K562 (cell line): ENCODE measurements at regions not wholly inside any gene's neighbourhood (a gene's known extent, or its start where the extent isn't known, plus 50 kb on each side); places are given as distances from the start of the nearest gene placed in this dataset.

Source experiments
- ATAC-seq: fragments of 200-7000 bp; cut with Tn5 transposase; 3 replicates; pipeline ENCODE4 v1.9.1; 2020; ENCODE audit warnings: moderate library complexity
- BruUV-seq: library from RNA; stranded (reverse); fragments of 400-500 nt; replicated peaks from 2 replicates; lab custom pipeline; 2021; lab: Mats Ljungman, UMichigan
- CTCF ChIA-PET: fragments of 300-600 bp; formaldehyde crosslinking; extraction: SDS; loops from one replicate; lab custom pipeline; 2021; ENCODE audit warnings: low intra/inter-chr PET ratio; lab: Yijun Ruan, JAX
- POLR2A ChIA-PET: fragments of 300-600, 350-650 bp; sonication (Branson Sonifier 250); formaldehyde crosslinking; extraction: SDS; loops from one replicate; lab custom pipeline; 2021; ENCODE audit warnings: antibody characterized with exemption, inconsistent platforms; lab: Yijun Ruan, JAX
- DNase-seq, 4 experiments: peaks; one replicate each; pipeline versions ENCODE4 v3.0.0 to v3.0.0-alpha.2; 2011 to 2018; ENCODE audit warnings: low spot score in 3 of 4, mixed read lengths in 3 of 4; ENCODE audit errors: extremely low read depth in 1 of 4
- FAIRE-seq: peaks from 2 replicates; lab custom pipeline; 2011; peaks lifted over from hg19 to GRCh38; lab: Jason Lieb, UNC
- H2AFZ ChIP-seq: 2 replicates; pipeline ENCODE4 v1.6.0; 2011; ENCODE audit warnings: low read depth, low read length, control low read depth, inconsistent platforms
- H3K27ac ChIP-seq: fragments of 200-600 bp; 3 replicates; pipeline ENCODE4 v1.8.0; 2011; ENCODE audit warnings: low read depth, mild to moderate bottlenecking, control low read depth, inconsistent platforms, low read length, moderate library complexity, mixed read lengths; ENCODE audit errors: extremely low read depth
- H3K27me3 ChIP-seq, 2 experiments: fragments of 300-600 bp in 1 of 2; 2 replicates in 1 of 2; 3 replicates in 1 of 2; pipeline versions ENCODE4 v1.6.0 to v1.8.0; 2011; ENCODE audit warnings: inconsistent platforms in 2 of 2, low read length in 2 of 2, mild to moderate bottlenecking in 1 of 2, mixed read lengths in 1 of 2, moderate library complexity in 1 of 2; ENCODE audit not compliant: control insufficient read depth in 2 of 2, insufficient read depth in 2 of 2
- H3K36me3 ChIP-seq: fragments of 300-600 bp; 3 replicates; pipeline ENCODE4 v1.8.0; 2011; ENCODE audit warnings: mild to moderate bottlenecking, low read length, inconsistent platforms; ENCODE audit not compliant: control insufficient read depth, insufficient read depth
- H3K4me1 ChIP-seq, 2 experiments: fragments of 200-600 bp in 1 of 2; replicated peaks in 1 of 2; 2 replicates in 1 of 2; 3 replicates in 1 of 2; pipeline versions ENCODE4 v1.5.1 to v1.8.0; 2011; ENCODE audit warnings: inconsistent platforms in 2 of 2, low read length in 2 of 2, mild to moderate bottlenecking in 1 of 2, mixed read lengths in 1 of 2, moderate library complexity in 1 of 2; ENCODE audit not compliant: control insufficient read depth in 2 of 2, insufficient read depth in 2 of 2
- H3K4me2 ChIP-seq: 2 replicates; pipeline ENCODE4 v1.6.1; 2011; ENCODE audit warnings: low read length, control low read depth, inconsistent platforms, mixed read lengths; ENCODE audit not compliant: insufficient read depth
- H3K4me3 ChIP-seq: fragments of 200-600 bp; sonication (generic), shearing (Covaris generic); 2 replicates; pipeline ENCODE4 v1.5.1; 2016; ENCODE audit warnings: control low read depth, inconsistent platforms
- H3K79me2 ChIP-seq: fragments of 200-600 bp; 3 replicates; pipeline ENCODE4 v1.8.0; 2011; ENCODE audit warnings: low read length, inconsistent platforms; ENCODE audit not compliant: control insufficient read depth, insufficient read depth
- H3K9ac ChIP-seq, 2 experiments: 2 replicates each; pipeline versions ENCODE4 v1.6.0 to v1.6.1; 2011; ENCODE audit warnings: low read depth in 2 of 2, low read length in 2 of 2, control low read depth in 1 of 2, inconsistent platforms in 1 of 2, mild to moderate bottlenecking in 1 of 2, mixed read lengths in 1 of 2; ENCODE audit not compliant: insufficient read depth in 1 of 2
- H3K9me1 ChIP-seq: one replicate; pipeline ENCODE4 v1.6.0; 2011; ENCODE audit warnings: inconsistent platforms, mild to moderate bottlenecking, low read length, moderate library complexity; ENCODE audit not compliant: control insufficient read depth, insufficient read depth
- H3K9me3 ChIP-seq: replicated peaks from 2 replicates; pipeline ENCODE4 v1.5.1; 2011; ENCODE audit warnings: low read depth, low read length, inconsistent platforms; ENCODE audit not compliant: control insufficient read depth, insufficient read depth
- H4K20me1 ChIP-seq: replicated peaks from 2 replicates; pipeline ENCODE4 v1.6.1; 2011; ENCODE audit warnings: low read length, inconsistent platforms, mixed read lengths; ENCODE audit not compliant: control insufficient read depth, insufficient read depth
- MEF2A ChIP-seq: IDR thresholded peaks from 2 replicates; pipeline ENCODE4 v1.6.1; 2011; ENCODE audit warnings: low read depth, mild to moderate bottlenecking, low read length, moderate library complexity; ENCODE audit not compliant: control insufficient read depth
- RBM25 ChIP-seq: fragments of 200-400 bp; formaldehyde crosslinking; IDR thresholded peaks from 2 replicates; pipeline ENCODE4 v1.6.1; 2018; ENCODE audit warnings: low read length, low read depth, moderate library complexity; ENCODE audit not compliant: severe bottlenecking
- SAFB2 ChIP-seq: fragments of 200-400 bp; formaldehyde crosslinking; IDR thresholded peaks from 2 replicates; pipeline ENCODE4 v1.6.1; 2018; ENCODE audit warnings: borderline replicate concordance, low read length, low read depth, moderate library complexity; ENCODE audit not compliant: severe bottlenecking
- SP1 ChIP-seq: sonication (generic); formaldehyde crosslinking; IDR thresholded peaks from 2 replicates; pipeline ENCODE4 v1.8.1; 2022; ENCODE audit warnings: mild to moderate bottlenecking, missing genetic modification reagents
- in situ Hi-C: fragments of 300-500 bp; cut with MboI; formaldehyde crosslinking; loops from 4 replicates; pipeline ENCODE4 v1.15.0; 2018; ENCODE audit warnings: inconsistent platforms, mixed read lengths
- intact Hi-C: fragments of 100-400 bp; cut with micrococcal nuclease; formaldehyde crosslinking; loops from 2 replicates; pipeline ENCODE4 v1.14.2; 2022
- TF ChIP-seq, protein P1 (sequence below), 2 experiments: fragments of 450-650 bp; IDR thresholded peaks; 2 replicates each; pipeline ENCODE4 v1.6.1; 2018; ENCODE audit warnings: mild to moderate bottlenecking in 2 of 2, low read depth in 1 of 2; ENCODE audit not compliant: partially characterized antibody in 2 of 2

DNA sequence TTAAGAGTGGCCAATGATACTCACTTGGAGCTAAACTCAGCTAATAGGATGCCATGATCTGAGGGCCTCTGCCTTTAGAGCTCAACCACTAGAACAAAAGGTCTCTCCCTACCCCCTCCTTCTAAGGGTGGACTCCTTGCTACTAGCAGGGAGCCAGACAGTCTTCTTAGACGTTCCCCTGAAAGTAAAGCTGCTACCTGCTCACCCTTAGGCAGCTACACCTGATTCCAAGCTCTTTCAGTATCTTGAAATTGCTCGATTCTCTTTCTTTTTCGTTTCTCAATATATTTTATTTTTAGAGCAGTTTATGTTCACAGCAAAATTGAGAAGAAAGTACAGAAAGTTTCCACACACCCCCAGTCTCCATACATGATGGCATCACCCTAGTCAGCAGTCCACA lies 112.6 kb upstream of the KCNJ15 start (continued):
- TF ChIP-seq SAFB2 (no peak), SP1 (no peak), MEF2A (no peak)

DNA sequence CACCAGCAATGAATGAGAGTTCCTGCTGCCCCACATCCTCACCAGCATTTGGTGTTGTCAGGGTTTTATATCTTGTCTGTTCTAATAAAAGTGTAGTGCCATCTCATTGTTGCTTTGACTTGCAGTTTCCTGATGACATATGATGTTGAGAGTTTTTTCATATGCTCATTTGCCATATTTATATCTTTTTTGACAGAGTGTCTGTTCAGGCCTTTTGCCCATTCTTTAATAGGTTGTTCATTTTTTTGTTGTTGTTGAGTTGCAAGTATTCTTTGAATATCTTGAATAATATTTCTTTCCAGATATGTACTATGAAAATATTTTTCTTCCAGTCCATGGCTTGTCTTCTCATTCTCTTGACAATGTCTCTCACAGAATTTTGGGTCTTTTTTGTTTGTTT lies 111.7 kb upstream of the KCNJ15 start:
- H3K4me1 ChIP-seq, result no peaks in the 10 kb centered on the region
- DNase-seq (no peak), FAIRE-seq (no peak), ATAC-seq (no peak)
- ChIA-PET CTCF (no interaction called here), POLR2A (no interaction called here)
- H3K4me3 ChIP-seq, result no peak overlapping the region
- H3K9me1 ChIP-seq, result no peaks in the 10 kb centered on the region
- no peaks in the 10 kb centered on the region for H3K79me2 ChIP-seq
- intact Hi-C loops (no loop called here), in situ Hi-C loops (no loop called here)
- no peak overlapping the region for H3K27ac ChIP-seq
- H3K27me3 ChIP-seq, result no peaks in the 10 kb centered on the region
- no peaks in the 10 kb centered on the region; the same call in 1 of the 2 replicates for H3K9me3 ChIP-seq
- H3K36me3 ChIP-seq, result no peaks in the 10 kb centered on the region
- no peak overlapping the region for H3K9ac ChIP-seq
- TF ChIP-seq, protein P1, sequence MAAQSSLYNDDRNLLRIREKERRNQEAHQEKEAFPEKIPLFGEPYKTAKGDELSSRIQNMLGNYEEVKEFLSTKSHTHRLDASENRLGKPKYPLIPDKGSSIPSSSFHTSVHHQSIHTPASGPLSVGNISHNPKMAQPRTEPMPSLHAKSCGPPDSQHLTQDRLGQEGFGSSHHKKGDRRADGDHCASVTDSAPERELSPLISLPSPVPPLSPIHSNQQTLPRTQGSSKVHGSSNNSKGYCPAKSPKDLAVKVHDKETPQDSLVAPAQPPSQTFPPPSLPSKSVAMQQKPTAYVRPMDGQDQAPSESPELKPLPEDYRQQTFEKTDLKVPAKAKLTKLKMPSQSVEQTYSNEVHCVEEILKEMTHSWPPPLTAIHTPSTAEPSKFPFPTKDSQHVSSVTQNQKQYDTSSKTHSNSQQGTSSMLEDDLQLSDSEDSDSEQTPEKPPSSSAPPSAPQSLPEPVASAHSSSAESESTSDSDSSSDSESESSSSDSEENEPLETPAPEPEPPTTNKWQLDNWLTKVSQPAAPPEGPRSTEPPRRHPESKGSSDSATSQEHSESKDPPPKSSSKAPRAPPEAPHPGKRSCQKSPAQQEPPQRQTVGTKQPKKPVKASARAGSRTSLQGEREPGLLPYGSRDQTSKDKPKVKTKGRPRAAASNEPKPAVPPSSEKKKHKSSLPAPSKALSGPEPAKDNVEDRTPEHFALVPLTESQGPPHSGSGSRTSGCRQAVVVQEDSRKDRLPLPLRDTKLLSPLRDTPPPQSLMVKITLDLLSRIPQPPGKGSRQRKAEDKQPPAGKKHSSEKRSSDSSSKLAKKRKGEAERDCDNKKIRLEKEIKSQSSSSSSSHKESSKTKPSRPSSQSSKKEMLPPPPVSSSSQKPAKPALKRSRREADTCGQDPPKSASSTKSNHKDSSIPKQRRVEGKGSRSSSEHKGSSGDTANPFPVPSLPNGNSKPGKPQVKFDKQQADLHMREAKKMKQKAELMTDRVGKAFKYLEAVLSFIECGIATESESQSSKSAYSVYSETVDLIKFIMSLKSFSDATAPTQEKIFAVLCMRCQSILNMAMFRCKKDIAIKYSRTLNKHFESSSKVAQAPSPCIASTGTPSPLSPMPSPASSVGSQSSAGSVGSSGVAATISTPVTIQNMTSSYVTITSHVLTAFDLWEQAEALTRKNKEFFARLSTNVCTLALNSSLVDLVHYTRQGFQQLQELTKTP (IDR thresholded peaks at IDR 0.05; ENCODE audit: low read depth in 1 of 2, partially characterized antibody in 2 of 2), result peak in 1 of 2 experiments; percentile 99
- no peak for TF ChIP-seq RBM25
- no peak overlapping the region for H2AFZ ChIP-seq
- no peak overlapping the region for H3K4me2 ChIP-seq
- BruUV-seq, result no TSS peak
- no peaks in the 10 kb centered on the region for H4K20me1 ChIP-seq
